Right lobe of liver (tissue), 4 donors: ENCODE measurements at regions not wholly inside any gene's neighbourhood (a gene's known extent, or its start where the extent isn't known, plus 50 kb on each side); places are given as distances from the start of the nearest gene placed in this dataset.

ENCODE experiments used
- CTCF ChIP-seq, 4 donors: fragments of 200-600 bp in 3 of 4; fragments of 450-650 bp in 1 of 4; IDR thresholded peaks; one replicate each; pipeline versions ENCODE4 v1.5.1 to v1.8.0; 2016 to 2022; ENCODE audit warnings: antibody characterized with exemption in 4 of 4, mild to moderate bottlenecking in 2 of 4
- POLR2A ChIP-seq: fragments of 450-650 bp; IDR thresholded peaks from one replicate; pipeline ENCODE4 v1.6.1; 2017; ENCODE audit warnings: antibody characterized with exemption, mild to moderate bottlenecking
- donor health status: DM: no; HTN: no; CAD: no.
- donor health status: DM: no; HTN: no; CAD: no.
- donor health status: DM: no; HTN: yes; CAD: no.

DNA sequence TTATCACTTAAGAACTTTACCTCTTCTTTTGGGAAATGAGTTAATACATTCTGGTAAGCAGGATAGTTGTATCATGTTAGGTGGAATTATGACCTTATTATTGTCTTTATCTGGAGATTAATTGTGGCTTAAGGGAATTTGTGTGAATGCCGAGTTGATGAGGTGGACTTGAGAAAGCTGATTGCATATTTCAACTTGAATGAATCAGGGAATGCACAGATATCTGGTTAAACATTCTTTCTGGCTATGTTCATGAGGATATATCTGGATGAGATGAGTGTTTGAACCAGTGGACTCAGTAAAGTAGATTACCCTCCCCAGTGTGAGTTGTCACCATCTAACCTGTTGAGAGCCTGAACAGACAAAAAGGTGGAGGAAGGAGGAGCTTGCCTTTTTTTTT, 326.1 kb upstream of the GOT2 start:
- TF ChIP-seq CTCF (IDR thresholded peaks at IDR 0.05) (no peak), POLR2A (no peak)
